KMS-11 (cell line): ENCODE measurements at regions not wholly inside any gene's neighbourhood (a gene's known extent, or its start where the extent isn't known, plus 50 kb on each side); places are given as distances from the start of the nearest gene placed in this dataset.

ENCODE experiments used
- H2AFZ ChIP-seq: fragments of 200-600 bp; sonication (generic); 2 replicates; pipeline ENCODE4 v1.6.1; 2016; ENCODE audit warnings: antibody characterized with exemption, mixed run types, low read depth
- H3K27ac ChIP-seq: fragments of 200-600 bp; sonication (generic); 2 replicates; pipeline ENCODE4 v1.6.1; 2016; ENCODE audit warnings: mild to moderate bottlenecking, mixed run types
- H3K27me3 ChIP-seq: fragments of 200-600 bp; sonication (generic); 2 replicates; pipeline ENCODE4 v1.6.1; 2017; ENCODE audit warnings: mild to moderate bottlenecking, low read depth, mixed run types, moderate library complexity; ENCODE audit not compliant: insufficient read depth
- H3K36me3 ChIP-seq: fragments of 200-600 bp; sonication (generic); 2 replicates; pipeline ENCODE4 v1.6.1; 2017; ENCODE audit warnings: mild to moderate bottlenecking, mixed run types; ENCODE audit not compliant: insufficient read depth
- H3K4me1 ChIP-seq: fragments of 200-600 bp; sonication (generic); 2 replicates; pipeline ENCODE4 v1.6.1; 2016; ENCODE audit warnings: mild to moderate bottlenecking, low read depth, mixed run types; ENCODE audit not compliant: poor library complexity, severe bottlenecking
- H3K4me2 ChIP-seq: fragments of 200-600 bp; sonication (generic); 2 replicates; pipeline ENCODE4 v1.7.0; 2016; ENCODE audit warnings: mild to moderate bottlenecking, mixed run types
- H3K4me3 ChIP-seq: fragments of 200-600 bp; sonication (generic); IDR thresholded peaks from 2 replicates; pipeline ENCODE4 v1.6.1; 2017; ENCODE audit warnings: low read depth, low read length, mixed read lengths; ENCODE audit not compliant: insufficient read depth
- H3K79me2 ChIP-seq: fragments of 200-600 bp; sonication (generic); 2 replicates; pipeline ENCODE4 v1.6.1; 2016; ENCODE audit warnings: low read depth, mixed run types; ENCODE audit not compliant: insufficient read depth
- H3K9ac ChIP-seq: fragments of 200-600 bp; sonication (generic); 2 replicates; pipeline ENCODE4 v1.6.1; 2016; ENCODE audit warnings: mild to moderate bottlenecking, mixed run types
- H4K20me1 ChIP-seq: fragments of 200-600 bp; sonication (generic); 2 replicates; pipeline ENCODE4 v1.6.1; 2016; ENCODE audit warnings: mild to moderate bottlenecking, mixed run types; ENCODE audit not compliant: insufficient read depth
- CTCF ChIP-seq: fragments of 200-600 bp; sonication (generic); conservative IDR thresholded peaks from 2 replicates; pipeline ENCODE4 v1.6.1; 2017; ENCODE audit warnings: low read depth, mild to moderate bottlenecking, antibody characterized with exemption, low read length, moderate library complexity, mixed read lengths

- Histone ChIP-seq H3K36me3 (no peaks in the 10 kb centered on the region), H3K9ac (no peak overlapping the region), H3K27me3 (no peaks in the 10 kb centered on the region), H3K4me1 (no peaks in the 10 kb centered on the region), H4K20me1 (no peaks in the 10 kb centered on the region), H3K27ac (no peak overlapping the region), H3K4me2 (no peak overlapping the region), H2AFZ (no peak overlapping the region), H3K4me3 (no peak overlapping the region), H3K79me2 (no peaks in the 10 kb centered on the region)
- no peak; the same call in 1 of the 2 replicates for TF ChIP-seq CTCF
Observed at GRCh38 chr2:193695367-193695766, 1500.6 kb upstream of the TMEFF2 start.

- no peak overlapping the region for H3K4me3 ChIP-seq
- H3K4me1 ChIP-seq, result no peaks in the 10 kb centered on the region
- H3K36me3 ChIP-seq, result no peaks in the 10 kb centered on the region
- H4K20me1 ChIP-seq, result no peaks in the 10 kb centered on the region
- H3K4me2 ChIP-seq, result no peak overlapping the region
- no peak for TF ChIP-seq CTCF
- no peaks in the 10 kb centered on the region for H3K27me3 ChIP-seq
- no peak overlapping the region for H2AFZ ChIP-seq
- no peaks in the 10 kb centered on the region for H3K79me2 ChIP-seq
- H3K27ac ChIP-seq, result no peak overlapping the region
- H3K9ac ChIP-seq, result no peak overlapping the region
Observed at GRCh38 chr2:193693758-193694157, 1499.0 kb upstream of the TMEFF2 start.

- Histone ChIP-seq H3K27me3 (no peaks in the 10 kb centered on the region), H3K36me3 (no peaks in the 10 kb centered on the region), H3K9ac (no peak overlapping the region), H4K20me1 (no peaks in the 10 kb centered on the region), H3K4me1 (no peaks in the 10 kb centered on the region), H3K27ac (no peak overlapping the region), H3K4me2 (no peak overlapping the region), H3K79me2 (no peaks in the 10 kb centered on the region), H3K4me3 (no peak overlapping the region), H2AFZ (no peak overlapping the region)
- TF ChIP-seq CTCF, result no peak
Observed at GRCh38 chr2:193690572-193690971, 1495.8 kb upstream of the TMEFF2 start.

- Histone ChIP-seq H2AFZ (no peak overlapping the region), H4K20me1 (no peaks in the 10 kb centered on the region), H3K9ac (no peak overlapping the region), H3K4me3 (no peak overlapping the region), H3K27me3 (no peaks in the 10 kb centered on the region), H3K4me2 (no peak overlapping the region), H3K79me2 (no peaks in the 10 kb centered on the region), H3K4me1 (no peaks in the 10 kb centered on the region), H3K27ac (no peak overlapping the region), H3K36me3 (no peaks in the 10 kb centered on the region)
- no peak for TF ChIP-seq CTCF
Observed at GRCh38 chr2:193687195-193687594, 1492.5 kb upstream of the TMEFF2 start.
